Mucosa of descending colon (tissue), 3 donors: ENCODE measurements at regions not wholly inside any gene's neighbourhood (a gene's known extent, or its start where the extent isn't known, plus 50 kb on each side); places are given as distances from the start of the nearest gene placed in this dataset.

Source experiments
- ATAC-seq: fragments of 200-7000 bp; cut with Tn5 transposase; one replicate; pipeline ENCODE4 v1.9.1; 2020; ENCODE audit warnings: mild to moderate bottlenecking, moderate library complexity
- DNase-seq, 3 donors: peaks; one replicate each; pipeline ENCODE4 v3.0.0-alpha.2; 2020
- H3K36me3 ChIP-seq: fragments of 200-600 bp; one replicate; pipeline ENCODE4 v1.8.0; 2021; ENCODE audit warnings: low read depth, mild to moderate bottlenecking
- H3K4me1 ChIP-seq: fragments of 200-600 bp; one replicate; pipeline ENCODE4 v1.8.0; 2021; ENCODE audit warnings: low read depth, mild to moderate bottlenecking
- H3K4me3 ChIP-seq: fragments of 200-600 bp; one replicate; pipeline ENCODE4 v1.8.0; 2021; ENCODE audit warnings: mild to moderate bottlenecking
- H3K9me3 ChIP-seq: fragments of 200-600 bp; one replicate; pipeline ENCODE4 v1.8.0; 2021; ENCODE audit warnings: mild to moderate bottlenecking
- CTCF ChIP-seq: fragments of 200-600 bp; IDR thresholded peaks from one replicate; pipeline ENCODE4 v1.8.0; 2022; ENCODE audit warnings: antibody characterized with exemption, mild to moderate bottlenecking
- intact Hi-C, 2 donors: fragments of 100-400 bp; cut with DNase I in 1 of 2; cut with micrococcal nuclease in 1 of 2; formaldehyde crosslinking; loops; one replicate each; pipeline versions ENCODE4 v1.11.0 to v1.11.1; 2022; cut with DNase I, micrococcal nuclease
- donor health status: DM: no; HTN: no; CAD: no; lungs with moderate emphysema.
- donor health status: DM: no; HTN: no; CAD: no.
- donor health status: DM: no; HTN: yes; CAD: no.

GRCh38 chr3:99344216-99344615, 294.2 kb upstream of the COL8A1 start:
- Histone ChIP-seq H3K9me3 (no peaks in the 10 kb centered on the region), H3K4me1 (no peaks in the 10 kb centered on the region), H3K36me3 (no peaks in the 10 kb centered on the region), H3K4me3 (no peak overlapping the region)
- intact Hi-C loops: no loop called here
- no peak for DNase-seq
- no peak for TF ChIP-seq CTCF
- no peak for ATAC-seq

DNA sequence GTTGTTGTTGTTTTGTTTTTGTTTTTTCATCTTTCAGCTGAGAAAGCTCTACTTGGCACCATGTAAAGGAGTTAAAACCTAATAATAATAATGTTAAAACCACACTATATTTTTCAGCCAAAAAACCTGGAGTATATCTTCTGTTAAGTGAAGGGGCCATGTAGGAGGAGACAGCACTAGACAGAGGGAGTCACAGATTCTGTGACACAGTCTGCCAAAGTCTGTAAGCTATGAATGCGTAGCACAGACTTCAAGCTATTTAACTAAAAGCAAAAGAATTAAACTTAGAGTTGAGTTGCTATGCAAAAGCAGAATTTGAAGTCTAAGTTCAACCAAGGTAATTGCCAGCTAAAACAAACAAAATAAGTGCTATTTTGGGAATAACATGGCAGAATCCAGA, 296.0 kb upstream of the COL8A1 start:
- intact Hi-C loops: no loop called here
- Histone ChIP-seq H3K4me3 (no peak overlapping the region), H3K9me3 (no peaks in the 10 kb centered on the region), H3K36me3 (no peaks in the 10 kb centered on the region), H3K4me1 (no peaks in the 10 kb centered on the region)
- DNase-seq (no peak), ATAC-seq (no peak)
- TF ChIP-seq CTCF: no peak

DNA sequence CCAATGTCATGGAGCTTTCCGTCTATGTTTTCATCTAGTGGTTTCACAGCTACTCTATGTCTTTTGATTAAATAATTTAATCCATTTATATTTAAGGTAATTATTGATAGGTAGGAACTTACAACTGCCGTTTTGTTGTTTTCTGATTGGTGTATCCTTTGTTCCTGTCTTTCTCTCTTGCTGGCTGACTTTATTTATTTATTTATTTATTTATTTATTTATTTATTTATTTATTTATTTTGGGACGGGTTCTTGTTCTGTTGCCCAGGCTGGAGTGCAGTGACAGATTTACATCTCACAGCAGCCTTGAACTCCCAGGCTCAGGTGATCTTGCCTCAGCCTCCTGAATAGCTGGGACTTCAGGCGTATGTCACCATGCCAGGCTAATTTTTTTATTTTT, 299.2 kb upstream of the COL8A1 start:
- Histone ChIP-seq H3K36me3 (no peaks in the 10 kb centered on the region), H3K4me3 (no peak overlapping the region), H3K4me1 (no peaks in the 10 kb centered on the region), H3K9me3 (no peaks in the 10 kb centered on the region)
- ATAC-seq: no peak
- TF ChIP-seq CTCF: no peak
- intact Hi-C loops: no loop called here
- DNase-seq: no peak

DNA sequence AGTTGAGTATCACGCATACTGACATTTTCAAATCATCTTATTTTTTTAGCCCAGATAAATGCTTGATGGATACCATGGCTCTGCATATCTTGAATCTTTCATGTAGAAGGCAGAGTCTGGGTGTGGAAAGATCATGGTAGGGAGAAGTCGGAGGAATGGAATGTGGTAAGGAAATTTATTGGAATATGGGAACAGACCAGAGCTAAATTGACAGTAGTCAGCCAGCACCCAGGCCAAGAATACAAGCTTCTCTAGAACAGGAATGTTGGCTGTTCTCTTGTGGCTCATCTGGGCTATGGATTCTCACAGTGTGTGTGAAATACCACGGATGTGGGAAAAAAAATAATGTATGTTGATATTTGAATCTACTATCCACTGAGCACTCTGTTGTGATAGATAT, 305.7 kb upstream of the COL8A1 start:
- intact Hi-C loops: no loop called here

DNA sequence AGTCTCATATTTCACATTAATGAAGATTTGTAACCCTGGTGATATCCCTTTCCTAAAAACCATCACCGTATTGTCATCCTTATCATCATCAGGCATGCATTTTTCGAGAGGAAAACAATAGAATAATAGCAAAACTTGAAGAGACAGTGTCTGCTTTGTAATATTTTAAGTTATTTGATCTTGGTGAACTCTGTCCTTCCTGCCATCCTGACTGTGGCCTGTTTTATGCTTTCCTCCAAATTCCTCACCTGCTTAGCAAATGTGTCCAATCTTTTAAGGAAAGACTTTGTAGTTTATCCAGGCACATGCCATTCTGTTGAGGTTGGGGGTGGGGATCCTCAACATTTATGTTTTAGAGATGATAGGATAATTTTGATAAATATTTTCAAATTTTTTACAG, 306.1 kb upstream of the COL8A1 start:
- no peak for TF ChIP-seq CTCF
- intact Hi-C loops: no loop called here
- H3K9me3 ChIP-seq: no peaks in the 10 kb centered on the region
- no peaks in the 10 kb centered on the region for H3K36me3 ChIP-seq
- H3K4me1 ChIP-seq: no peaks in the 10 kb centered on the region
- no peak for DNase-seq
- no peak for ATAC-seq
- no peak overlapping the region for H3K4me3 ChIP-seq

More for the DNA sequence above, 305.7 kb upstream of the COL8A1 start:
- H3K9me3 ChIP-seq: no peaks in the 10 kb centered on the region
- DNase-seq: no peak
- no peaks in the 10 kb centered on the region for H3K4me1 ChIP-seq
- H3K4me3 ChIP-seq: no peak overlapping the region
- ATAC-seq: no peak
- no peaks in the 10 kb centered on the region for H3K36me3 ChIP-seq
- TF ChIP-seq CTCF: no peak

GRCh38 chr3:99330924-99331532, 307.4 kb upstream of the COL8A1 start:
- ATAC-seq: no peak
- H3K4me3 ChIP-seq: no peak overlapping the region
- H3K4me1 ChIP-seq: no peaks in the 10 kb centered on the region
- intact Hi-C loops: no loop called here
- H3K36me3 ChIP-seq: no peaks in the 10 kb centered on the region
- no peaks in the 10 kb centered on the region for H3K9me3 ChIP-seq
- no peak for DNase-seq
- TF ChIP-seq CTCF: no peak
